OCI-LY7 (cell line): ENCODE measurements at regions not wholly inside any gene's neighbourhood (a gene's known extent, or its start where the extent isn't known, plus 50 kb on each side); places are given as distances from the start of the nearest gene placed in this dataset.

Source experiments
- BruUV-seq: library from RNA; stranded (reverse); fragments of 400-500 nt; replicated peaks from 2 replicates; lab custom pipeline; 2021; lab: Mats Ljungman, UMichigan
- CTCF ChIA-PET: fragments of 300-600 bp; sonication (Branson Sonifier 250); formaldehyde crosslinking; loops from one replicate; lab custom pipeline; 2022; ENCODE audit warnings: antibody characterized with exemption; ENCODE audit not compliant: unreplicated experiment; lab: Charles Lee
- POLR2A ChIA-PET: fragments of 300-600 bp; sonication (Branson Sonifier 250); formaldehyde crosslinking; loops from one replicate; lab custom pipeline; 2022; ENCODE audit warnings: antibody characterized with exemption; lab: Charles Lee
- DNase-seq: peaks from one replicate; pipeline ENCODE4 v3.0.0-alpha.2; 2015; ENCODE audit warnings: low spot score
- H2AFZ ChIP-seq: fragments of 200-600 bp; sonication (generic), shearing (Covaris generic); 2 replicates; pipeline ENCODE4 v1.6.1; 2014; ENCODE audit warnings: mild to moderate bottlenecking, antibody characterized with exemption, low read length, moderate library complexity
- H3K27ac ChIP-seq: fragments of 200-600 bp; sonication (generic); 2 replicates; pipeline ENCODE4 v1.5.1; 2014; ENCODE audit warnings: mixed run types, low read depth, mild to moderate bottlenecking, moderate library complexity, low read length, inconsistent platforms; ENCODE audit not compliant: poor library complexity, severe bottlenecking
- H3K36me3 ChIP-seq: fragments of 200-600 bp; sonication (generic); 2 replicates; pipeline ENCODE4 v1.6.1; 2014; ENCODE audit warnings: mild to moderate bottlenecking, antibody characterized with exemption, low read length, moderate library complexity, mixed read lengths; ENCODE audit not compliant: insufficient read depth
- H3K4me1 ChIP-seq: fragments of 200-600 bp; sonication (generic); 2 replicates; pipeline ENCODE4 v1.5.1; 2014; ENCODE audit warnings: mild to moderate bottlenecking, low read length; ENCODE audit not compliant: insufficient read depth, poor library complexity, severe bottlenecking
- H3K4me2 ChIP-seq: fragments of 200-600 bp; sonication (generic); 2 replicates; pipeline ENCODE4 v1.6.1; 2014; ENCODE audit warnings: mild to moderate bottlenecking, low read length
- H3K4me3 ChIP-seq: fragments of 200-600 bp; sonication (generic); 2 replicates; pipeline ENCODE4 v1.5.1; 2014; ENCODE audit warnings: mild to moderate bottlenecking, low read depth, low read length; ENCODE audit not compliant: poor library complexity, severe bottlenecking
- H3K79me2 ChIP-seq: fragments of 200-600 bp; sonication (generic); 2 replicates; pipeline ENCODE4 v1.6.1; 2016; ENCODE audit warnings: low read depth, mild to moderate bottlenecking, low read length, moderate library complexity, mixed read lengths; ENCODE audit not compliant: insufficient read depth
- H3K9me2 ChIP-seq: fragments of 200-600 bp; sonication (generic); 2 replicates; pipeline ENCODE4 v1.6.1; 2016; ENCODE audit warnings: mild to moderate bottlenecking, low read length, mixed read lengths; ENCODE audit not compliant: insufficient read depth
- H3K9me3 ChIP-seq: fragments of 200-600 bp; sonication (generic); 2 replicates; pipeline ENCODE4 v1.6.1; 2014; ENCODE audit warnings: mild to moderate bottlenecking, mixed run types, low read length, mixed read lengths
- H4K20me1 ChIP-seq: fragments of 200-600 bp; sonication (generic); 2 replicates; pipeline ENCODE4 v1.6.1; 2014; ENCODE audit warnings: mild to moderate bottlenecking, antibody characterized with exemption, low read length, moderate library complexity, mixed read lengths; ENCODE audit not compliant: insufficient read depth
- CTCF ChIP-seq: fragments of 200-600 bp; sonication (generic); conservative IDR thresholded peaks from 2 replicates; pipeline ENCODE4 v1.5.1; 2014; ENCODE audit warnings: mild to moderate bottlenecking, antibody characterized with exemption, low read length, moderate library complexity, mixed read lengths
- EZH2phosphoT487 ChIP-seq: fragments of 200-600 bp; sonication (generic); IDR thresholded peaks from 2 replicates; pipeline ENCODE4 v1.6.1; 2018; ENCODE audit warnings: low read depth, borderline replicate concordance, mild to moderate bottlenecking, mixed run types, antibody characterized with exemption, low read length, moderate library complexity, mixed read lengths
- intact Hi-C: fragments of 100-400 bp; cut with micrococcal nuclease; formaldehyde crosslinking; loops from one replicate; pipeline ENCODE4 v1.10.0; 2022; ENCODE audit not compliant: unreplicated experiment

GRCh38 chr6:148109732-148110131, 232.9 kb upstream of the SASH1 start:
- H3K4me3 ChIP-seq: no peak overlapping the region
- ChIA-PET POLR2A (no interaction called here), CTCF (no interaction called here)
- DNase-seq: no peak
- intact Hi-C loops: no loop called here
- H3K4me2 ChIP-seq: no peak overlapping the region
- no peaks in the 10 kb centered on the region for H3K79me2 ChIP-seq
- H4K20me1 ChIP-seq: no peaks in the 10 kb centered on the region
- BruUV-seq: no TSS peak
- no peaks in the 10 kb centered on the region for H3K9me3 ChIP-seq
- H3K36me3 ChIP-seq: no peaks in the 10 kb centered on the region
- TF ChIP-seq CTCF (no peak), EZH2phosphoT487 (no peak)
- no peak overlapping the region for H2AFZ ChIP-seq
- H3K27ac ChIP-seq: no peak overlapping the region
- H3K9me2 ChIP-seq: no peaks in the 10 kb centered on the region
- H3K4me1 ChIP-seq: no peaks in the 10 kb centered on the region

GRCh38 chr6:148110925-148111324, 231.7 kb upstream of the SASH1 start:
- BruUV-seq: no TSS peak
- Histone ChIP-seq H3K36me3 (no peaks in the 10 kb centered on the region), H3K9me2 (no peaks in the 10 kb centered on the region), H3K79me2 (no peaks in the 10 kb centered on the region), H2AFZ (no peak overlapping the region), H3K9me3 (no peaks in the 10 kb centered on the region), H4K20me1 (no peaks in the 10 kb centered on the region), H3K4me3 (no peak overlapping the region), H3K4me2 (no peak overlapping the region), H3K27ac (no peak overlapping the region), H3K4me1 (no peaks in the 10 kb centered on the region)
- TF ChIP-seq EZH2phosphoT487: no peak
- no peak for TF ChIP-seq CTCF
- CTCF ChIA-PET: no interaction called here
- POLR2A ChIA-PET: no interaction called here
- DNase-seq: no peak
- intact Hi-C loops: no loop called here

GRCh38 chr6:148112851-148113319, 229.8 kb upstream of the SASH1 start:
- Histone ChIP-seq H3K4me3 (no peak overlapping the region), H3K9me3 (no peaks in the 10 kb centered on the region), H3K4me1 (no peaks in the 10 kb centered on the region), H2AFZ (no peak overlapping the region), H3K27ac (no peak overlapping the region), H3K79me2 (no peaks in the 10 kb centered on the region), H3K36me3 (no peaks in the 10 kb centered on the region), H4K20me1 (no peaks in the 10 kb centered on the region), H3K4me2 (no peak overlapping the region), H3K9me2 (no peaks in the 10 kb centered on the region)
- no TSS peak for BruUV-seq
- DNase-seq: no peak
- ChIA-PET POLR2A (interaction anchor here (0.8 kb wide), 1 partner anchor 96 kb away, joined by 3 read pairs; no protein-coding TSS in a partner anchor), CTCF (no interaction called here)
- TF ChIP-seq EZH2phosphoT487 (no peak), CTCF (no peak)
- intact Hi-C loops: no loop called here
